ENCODE measurements at regions not wholly inside any gene's neighbourhood (a gene's known extent, or its start where the extent isn't known, plus 50 kb on each side); places are given as distances from the start of the nearest gene placed in this dataset.

GRCh38 chr12:74412606-74413230, 124.9 kb upstream of the ATXN7L3B start:
- Histone ChIP-seq H3K9ac (ENCODE audit: extremely low read depth, insufficient read length, low read length) (no peak overlapping the region), H3K23me2 (ENCODE audit: insufficient read length, low read depth, low read length, poor library complexity, severe bottlenecking) (no peaks in the 10 kb centered on the region), H3K79me2 (ENCODE audit: insufficient read depth, low read length) (no peaks in the 10 kb centered on the region), H2BK20ac (ENCODE audit: low read depth, low read length, poor library complexity, severe bottlenecking) (no peak overlapping the region), H3K27ac (ENCODE audit: insufficient read length, low read depth, low read length) (no peak overlapping the region), H2BK12ac (ENCODE audit: insufficient read length, low read depth, low read length) (no peak overlapping the region), H3K56ac (ENCODE audit: insufficient read length, low read depth, low read length) (no peak overlapping the region), H3K9me3 (ENCODE audit: control insufficient read depth, low read depth, low read length) (no peaks in the 10 kb centered on the region), H3K27me3 (ENCODE audit: insufficient read depth, low read length) (no peaks in the 10 kb centered on the region), H4K5ac (ENCODE audit: insufficient read length, low read depth, low read length) (no peak overlapping the region), H2BK120ac (ENCODE audit: low read depth, low read length, poor library complexity, severe bottlenecking) (no peak overlapping the region), H4K91ac (ENCODE audit: insufficient read length, low read depth, low read length) (no peak overlapping the region), H3K18ac (ENCODE audit: insufficient read length, low read depth, low read length) (no peak overlapping the region), H3K4me2 (ENCODE audit: insufficient read depth, insufficient read length, low read length) (no peak overlapping the region), H3K23ac (ENCODE audit: insufficient read length, low read depth, low read length) (no peak overlapping the region), H3K4me1 (ENCODE audit: insufficient read depth, low read length) (no peaks in the 10 kb centered on the region; the same call in 1 of the 2 replicates), H2BK15ac (ENCODE audit: low read depth, low read length) (no peak overlapping the region), H3T11ph (ENCODE audit: low read length) (no peak overlapping the region), H4K8ac (replicated peaks; ENCODE audit: insufficient read length, low read depth, low read length) (no peak overlapping the region), H2AFZ (ENCODE audit: low read length) (no peak overlapping the region), H2BK5ac (ENCODE audit: insufficient read length, low read length) (no peak overlapping the region), H3K4ac (ENCODE audit: low read depth, low read length) (no peak overlapping the region), H2AK5ac (ENCODE audit: insufficient read length, low read length) (no peak overlapping the region), H3K14ac (ENCODE audit: insufficient read depth, low read length) (no peak overlapping the region), H4K20me1 (ENCODE audit: control insufficient read depth, insufficient read depth, insufficient read length) (no peaks in the 10 kb centered on the region), H3K79me1 (ENCODE audit: insufficient read depth, low read depth, low read length, poor library complexity, severe bottlenecking) (no peaks in the 10 kb centered on the region)
- no peak for DNase-seq
- no peak overlapping the region for H3K27ac Mint-ChIP-seq
- no peaks in the 10 kb centered on the region for H3K9me3 Mint-ChIP-seq
- H3K36me3 Mint-ChIP-seq (ENCODE audit: insufficient read depth in 1 of 3, low read depth in 3 of 3), result no peaks in the 10 kb centered on the region
- peaks cover 10 to 13% of the 10 kb centered on the region in 2 experiments for H3K4me1 Mint-ChIP-seq
- H3K4me3 Mint-ChIP-seq, result no peak overlapping the region
- peak; percentile 66 for TF ChIP-seq CTCF (conservative IDR thresholded peaks at IDR 0.05)
- no peaks in the 10 kb centered on the region for H3K27me3 Mint-ChIP-seq (ENCODE audit: low read depth)
- WGBS (ENCODE audit: extremely low coverage, insufficient read length, low lambda C conversion rate), result no CpG with 5 or more reads among the region's 2 CpGs

All from H9 (cell line).